Heart right ventricle (tissue), 16 donors: ENCODE measurements at regions not wholly inside any gene's neighbourhood (a gene's known extent, or its start where the extent isn't known, plus 50 kb on each side); places are given as distances from the start of the nearest gene placed in this dataset.

ENCODE experiments used
- ATAC-seq, 8 donors: fragments of 200-7000 bp; cut with Tn5 transposase; one replicate each; pipeline ENCODE4 v1.9.1; 2020; ENCODE audit warnings: mild to moderate bottlenecking in 8 of 8, moderate library complexity in 8 of 8, moderate number of reproducible peaks in 1 of 8
- DNase-seq, 2 donors: peaks; one replicate each; pipeline ENCODE4 v3.0.0-alpha.2; 2020
- H3K27ac ChIP-seq, 10 donors: fragments of 200-600 bp; sonication (generic) in 2 of 10; one replicate each; pipeline versions ENCODE4 v1.5.0 to v1.8.0; 2020 to 2022; ENCODE audit warnings: mild to moderate bottlenecking in 3 of 10
- H3K27me3 ChIP-seq, 7 donors: fragments of 200-600 bp; one replicate each; pipeline ENCODE4 v1.8.0; 2021 to 2022; ENCODE audit warnings: mild to moderate bottlenecking in 2 of 7
- H3K36me3 ChIP-seq, 9 donors: fragments of 200-600 bp; sonication (generic) in 1 of 9; one replicate each; pipeline versions ENCODE4 v1.5.0 to v1.8.0; 2020 to 2022; ENCODE audit warnings: mild to moderate bottlenecking in 2 of 9
- H3K4me1 ChIP-seq, 9 donors: fragments of 200-600 bp; sonication (generic) in 1 of 9; one replicate each; pipeline versions ENCODE4 v1.5.0 to v1.8.0; 2020 to 2022; ENCODE audit warnings: mild to moderate bottlenecking in 4 of 9
- H3K4me3 ChIP-seq, 10 donors: fragments of 200-600 bp; sonication (generic) in 2 of 10; one replicate each; pipeline versions ENCODE4 v1.5.0 to v1.8.0; 2020 to 2022; ENCODE audit warnings: mild to moderate bottlenecking in 7 of 10, moderate library complexity in 2 of 10
- H3K9me3 ChIP-seq, 11 donors: fragments of 200-600 bp in 10 of 11; sonication (generic) in 2 of 11; one replicate each; pipeline versions ENCODE4 v1.5.0 to v1.8.0; 2013 to 2022; ENCODE audit warnings: mild to moderate bottlenecking in 2 of 11, control low read depth in 1 of 11, moderate library complexity in 1 of 11
- CTCF ChIP-seq, 9 donors: fragments of 200-600 bp; sonication (generic) in 2 of 9; IDR thresholded peaks; one replicate each; pipeline versions ENCODE4 v1.5.0 to v1.8.0; 2021 to 2022; ENCODE audit warnings: antibody characterized with exemption in 9 of 9, mild to moderate bottlenecking in 5 of 9, moderate library complexity in 1 of 9
- WGBS, 2 donors: extraction: QIAGEN DNeasy Blood & Tissue Kit; methylation state at CpG; one replicate each; pipeline ENCODE4 v1.1.7; 2013; ENCODE audit warnings: inconsistent platforms in 1 of 2; 5-methylcytosine and 5-hydroxymethylcytosine counted together
- intact Hi-C, 10 donors: fragments of 100-400 bp; cut with DNase I; formaldehyde crosslinking; loops; one replicate each; pipeline versions ENCODE4 v1.11.1 to v1.14.2; 2022
- donor health status: Arrhythmogenic right ventricular cardiomyopathy.
- donor health status: ischemic (EF 13 %, LVEDD 7.1; RV severe dilation, severe dysfunction).
- donor health status: healthy with polysubstance abuse.
- donor health status: DM: no; HTN: yes; CAD: no.
- donor health status: DM: no; HTN: no; CAD: no.
- donor health status: ischemic (EF 25% LVEDD 6.9; RV normal size, moderate dysfunction).
- donor health status: ischemic (EF 25% LVEDD 5.7; RV mildly dilated, moderate dysfunction).
- donor health status: healthy.
- donor health status: DM: yes; HTN: yes; CAD: no.
- donor health status: Ischemic cardiomyopathy.
- donor health status: ischemic (EF 35%, LVEDD 5.7; RV mildly dilated, moderate dysfunction).
- donor health status: nonischemic (EF 11% LVEDD 7.7; RV severe dilation, severe dysfunction).
- donor health status: DM: yes; HTN: yes; CAD: no.
- donor health status: PGD.
- donor health status: ischemic (EF 29% LVEDD 5.4; RV normal size, mild dysfunction).
- donor health status: nonischemic (EF 23%, LVEDD 6.1; RV moderate dilation, normal function).

GRCh38 chr2:223460209-223460608 is 142.0 kb downstream of the SCG2 start:
- no peak for TF ChIP-seq CTCF (IDR thresholded peaks at IDR 0.05)
- Histone ChIP-seq H3K27ac (no peak overlapping the region), H3K27me3 (no peaks in the 10 kb centered on the region), H3K4me3 (no peak overlapping the region), H3K4me1 (peaks cover 0 to 30% (median 0%) of the 10 kb centered on the region in 9 donors), H3K36me3 (no peaks in the 10 kb centered on the region), H3K9me3 (peaks cover 0 to 5% (median 0%) of the 10 kb centered on the region in 11 donors)
- DNase-seq: no peak
- no peak for ATAC-seq
- intact Hi-C loops: loop anchor here in 1 of 10 donors (10.0 kb wide), 1 partner anchor 335 kb away; no protein-coding TSS in a partner anchor
- 73 to 78% methylated on average over 1 of the region's 1 CpG for WGBS, 2 donors

GRCh38 chr2:223460774-223461211 is 141.4 kb downstream of the SCG2 start:
- no peak for TF ChIP-seq CTCF (IDR thresholded peaks at IDR 0.05)
- H3K9me3 ChIP-seq: peaks cover 0 to 5% (median 0%) of the 10 kb centered on the region in 11 donors

GRCh38 chr2:223464071-223464470 is 138.1 kb downstream of the SCG2 start:
- H3K27ac ChIP-seq: no peak overlapping the region
- ATAC-seq (no peak), DNase-seq (no peak)
- peaks cover 0 to 5% (median 0%) of the 10 kb centered on the region in 11 donors for H3K9me3 ChIP-seq
- no peak overlapping the region for H3K4me3 ChIP-seq
- intact Hi-C loops: loop anchor here in 1 of 10 donors (10.0 kb wide), 1 partner anchor 331 kb away; no protein-coding TSS in a partner anchor
- H3K4me1 ChIP-seq: peaks cover 0 to 56% (median 0%) of the 10 kb centered on the region in 9 donors
- H3K27me3 ChIP-seq: no peaks in the 10 kb centered on the region
- 83 to 86% methylated on average over 2 of the region's 2 CpGs for WGBS, 2 donors
- H3K36me3 ChIP-seq: no peaks in the 10 kb centered on the region
- TF ChIP-seq CTCF (IDR thresholded peaks at IDR 0.05): no peak

More at GRCh38 chr2:223460774-223461211, 141.4 kb downstream of the SCG2 start:
- intact Hi-C loops: loop anchor here in 1 of 10 donors (10.0 kb wide), 1 partner anchor 334 kb away; no protein-coding TSS in a partner anchor
- H3K36me3 ChIP-seq: no peaks in the 10 kb centered on the region
- ATAC-seq (peak in 1 of 8 donors; percentile 74), DNase-seq (no peak)
- H3K4me1 ChIP-seq: peaks cover 0 to 36% (median 0%) of the 10 kb centered on the region in 9 donors
- H3K27ac ChIP-seq: peak overlapping the region in 1 of 10 donors; percentile 55
- H3K4me3 ChIP-seq: no peak overlapping the region
- H3K27me3 ChIP-seq: no peaks in the 10 kb centered on the region

- Histone ChIP-seq H3K9me3 (peaks cover 0 to 5% (median 0%) of the 10 kb centered on the region in 11 donors), H3K4me1 (peaks cover 0 to 49% (median 4%) of the 10 kb centered on the region in 9 donors), H3K4me3 (no peak overlapping the region), H3K27ac (peak overlapping the region in 1 of 10 donors; percentile 41), H3K27me3 (no peaks in the 10 kb centered on the region), H3K36me3 (no peaks in the 10 kb centered on the region)
- DNase-seq: peak; percentile 49 to 65
- intact Hi-C loops: loop anchor here in 1 of 10 donors (10.0 kb wide), 1 partner anchor 329 kb away; no protein-coding TSS in a partner anchor
- WGBS, 2 donors: 59 to 70% methylated on average over 2 of the region's 2 CpGs
- peak; percentile 48 to 95 (median 83) for ATAC-seq
- TF ChIP-seq CTCF (IDR thresholded peaks at IDR 0.05): no peak
Observed at GRCh38 chr2:223465793-223466192, 136.4 kb downstream of the SCG2 start.
